ENCODE measurements at regions not wholly inside any gene's neighbourhood (a gene's known extent, or its start where the extent isn't known, plus 50 kb on each side); places are given as distances from the start of the nearest gene placed in this dataset.

- H3K4me1 ChIP-seq (ENCODE audit: control insufficient read depth, insufficient read depth, low read length): no peaks in the 10 kb centered on the region
Measured at GRCh38 chr3:152891678-152892077, 56.7 kb downstream of the P2RY1 start.

More at GRCh38 chr3:152891678-152892077, 56.7 kb downstream of the P2RY1 start:
- Histone ChIP-seq H3K27ac (ENCODE audit: control insufficient read depth, insufficient read depth) (no peak overlapping the region), H4K20me1 (ENCODE audit: control insufficient read depth, insufficient read depth) (no peaks in the 10 kb centered on the region), H3K27me3 (replicated peaks in 1 of 2; ENCODE audit: control insufficient read depth in 2 of 2, insufficient read depth in 2 of 2, low read length in 1 of 2) (no peaks in the 10 kb centered on the region; a peak in 1 of 4 replicates), H3K36me3 (ENCODE audit: control insufficient read depth in 2 of 2, insufficient read depth in 2 of 2, low read length in 1 of 2) (no peaks in the 10 kb centered on the region), H3K79me2 (ENCODE audit: control insufficient read depth, insufficient read depth, low read length) (no peaks in the 10 kb centered on the region), H2AFZ (ENCODE audit: control insufficient read depth, low read depth, low read length) (no peak overlapping the region), H3K4me2 (ENCODE audit: control insufficient read depth, insufficient read depth) (no peak overlapping the region), H3K9me3 (replicated peaks; ENCODE audit: control insufficient read depth, insufficient read depth, low read length) (no peaks in the 10 kb centered on the region; the same call in 2 of the 3 replicates), H3K4me3 (no peak overlapping the region), H3K9ac (ENCODE audit: control insufficient read depth, insufficient read depth, low read length) (no peak overlapping the region)
- ChIA-PET RAD21 (ENCODE audit: unreplicated experiment) (no interaction called here), CTCF (no interaction called here), POLR2A (no interaction called here), SMC1A (ENCODE audit: uncharacterized antibody, unreplicated experiment) (no interaction called here)
- DNase-seq (ENCODE audit: low read depth, low spot score) (no peak), ATAC-seq (no peak), FAIRE-seq (no peak)
- intact Hi-C loops (cut with micrococcal nuclease; ENCODE audit: unreplicated experiment): no loop called here
- WGBS (ENCODE audit: insufficient coverage, insufficient replicate concordance, low lambda C conversion rate, missing lambda C conversion rate): 0% methylated on average over 1 of the region's 1 CpG
- in situ Hi-C loops (cut with MboI): no loop called here
- no TSS peak for BruUV-seq (replicated peaks)
- TF ChIP-seq KLF5 (IDR thresholded peaks at IDR 0.05; ENCODE audit: partially characterized antibody) (no peak), SP1 (IDR thresholded peaks at IDR 0.05; ENCODE audit: low read depth, low read length) (no peak), BCLAF1 (IDR thresholded peaks at IDR 0.05) (no peak), ZBTB40 (IDR thresholded peaks at IDR 0.05; ENCODE audit: borderline replicate concordance) (no peak), HCFC1 (IDR thresholded peaks at IDR 0.05; ENCODE audit: low read length) (no peak), NFYB (IDR thresholded peaks at IDR 0.05; ENCODE audit: insufficient read depth, low read depth, low read length) (no peak), RAD51 (IDR thresholded peaks at IDR 0.05) (no peak), ESRRA (IDR thresholded peaks at IDR 0.05; ENCODE audit: low read length) (no peak), RELB (IDR thresholded peaks at IDR 0.05; ENCODE audit: low read depth) (no peak), MYC (IDR thresholded peaks at IDR 0.05; ENCODE audit: insufficient read depth, insufficient read length, insufficient replicate concordance, low read length, severe bottlenecking) (no peak), NRF1 (conservative IDR thresholded peaks at IDR 0.05; ENCODE audit: low read depth, low read length) (no peak), JUNB (IDR thresholded peaks at IDR 0.05) (no peak), CHD2 (IDR thresholded peaks at IDR 0.05; ENCODE audit: borderline replicate concordance, low read depth, low read length) (no peak)

Data from GM12878 (cell line).